GM23248 (cell line): ENCODE measurements at regions not wholly inside any gene's neighbourhood (a gene's known extent, or its start where the extent isn't known, plus 50 kb on each side); places are given as distances from the start of the nearest gene placed in this dataset.

Source experiments
- DNase-seq: peaks from one replicate; pipeline ENCODE4 v3.0.0-alpha.2; 2015
- H2AFZ ChIP-seq: fragments of 200-600 bp; sonication (generic); 2 replicates; pipeline ENCODE4 v1.6.1; 2016; ENCODE audit warnings: antibody characterized with exemption
- H3F3A ChIP-seq: fragments of 200-600 bp; sonication (generic); 2 replicates; pipeline ENCODE4 v1.6.1; 2016; ENCODE audit warnings: mild to moderate bottlenecking, antibody characterized with exemption, mixed run types; ENCODE audit not compliant: insufficient read depth
- H3K27ac ChIP-seq: fragments of 200-600 bp; sonication (generic); 2 replicates; pipeline ENCODE4 v1.5.1; 2016; ENCODE audit warnings: mild to moderate bottlenecking
- H3K27me3 ChIP-seq: fragments of 200-600 bp; sonication (generic); replicated peaks from 2 replicates; pipeline ENCODE4 v1.6.1; 2016; ENCODE audit warnings: mild to moderate bottlenecking; ENCODE audit not compliant: insufficient read depth
- H3K36me3 ChIP-seq: fragments of 200-600 bp; sonication (generic); 2 replicates; pipeline ENCODE4 v1.6.1; 2016; ENCODE audit warnings: low read depth, mild to moderate bottlenecking
- H3K4me1 ChIP-seq: fragments of 200-600 bp; sonication (generic); 2 replicates; pipeline ENCODE4 v1.6.1; 2016; ENCODE audit warnings: mild to moderate bottlenecking; ENCODE audit not compliant: insufficient read depth
- H3K4me2 ChIP-seq: fragments of 200-600 bp; sonication (generic); one replicate; pipeline ENCODE4 v1.6.1; 2016; ENCODE audit warnings: mild to moderate bottlenecking; ENCODE audit not compliant: unreplicated experiment
- H3K4me3 ChIP-seq: fragments of 200-600 bp; sonication (generic); 2 replicates; pipeline ENCODE4 v1.5.1; 2016; ENCODE audit warnings: mild to moderate bottlenecking
- H3K79me2 ChIP-seq: fragments of 200-600 bp; sonication (generic); 2 replicates; pipeline ENCODE4 v1.6.1; 2016; ENCODE audit warnings: mild to moderate bottlenecking; ENCODE audit not compliant: insufficient read depth
- H3K9ac ChIP-seq: fragments of 200-600 bp; sonication (generic); 2 replicates; pipeline ENCODE4 v1.6.1; 2016; ENCODE audit warnings: mild to moderate bottlenecking
- H3K9me2 ChIP-seq: fragments of 200-600 bp; sonication (generic); 2 replicates; pipeline ENCODE4 v1.6.1; 2016; ENCODE audit warnings: mixed run types, mild to moderate bottlenecking, moderate library complexity; ENCODE audit not compliant: insufficient read depth
- H3K9me3 ChIP-seq: fragments of 200-600 bp; sonication (generic); one replicate; pipeline ENCODE4 v1.6.1; 2017; ENCODE audit warnings: low read depth
- H4K20me1 ChIP-seq: fragments of 200-600 bp; sonication (generic); 2 replicates; pipeline ENCODE4 v1.6.0; 2016; ENCODE audit not compliant: insufficient read depth
- EZH2 ChIP-seq: fragments of 200-600 bp; sonication (generic); IDR thresholded peaks from 2 replicates; pipeline ENCODE4 v1.6.1; 2018; ENCODE audit warnings: antibody characterized with exemption, mild to moderate bottlenecking; ENCODE audit not compliant: insufficient read depth, poor library complexity, severe bottlenecking
- EZH2phosphoT487 ChIP-seq: fragments of 200-600 bp; sonication (generic); IDR thresholded peaks from 2 replicates; pipeline ENCODE4 v1.6.1; 2018; ENCODE audit warnings: antibody characterized with exemption, moderate library complexity, mild to moderate bottlenecking, low read depth; ENCODE audit not compliant: insufficient read depth
- WGBS, 2 experiments: methylation state at CpG; one replicate each; pipeline ENCODE4 v1.1.6; 2015 to 2017; ENCODE audit warnings: low lambda C conversion rate in 2 of 2, low coverage in 1 of 2; ENCODE audit errors: missing lambda C conversion rate in 2 of 2; 5-methylcytosine and 5-hydroxymethylcytosine counted together
- in situ Hi-C: fragments of 300-500 bp; cut with MboI; formaldehyde crosslinking; loops from 2 replicates; pipeline ENCODE4 v1.15.0; 2020

GRCh38 chr11:69352166-69352565, 58.2 kb downstream of the MYEOV start:
- H3F3A ChIP-seq: peaks cover 26% of the 10 kb centered on the region
- TF ChIP-seq EZH2 (no peak), EZH2phosphoT487 (no peak)
- 40 to 58% methylated on average over 2 of the region's 2 CpGs for WGBS, 2 experiments
- DNase-seq: peak; percentile 27
- H3K9ac ChIP-seq: peak overlapping the region; percentile 15; the same call in 1 of the 2 replicates
- no peaks in the 10 kb centered on the region for H3K9me3 ChIP-seq
- peak overlapping the region; percentile 11 for H3K4me2 ChIP-seq
- in situ Hi-C loops: no loop called here
- H2AFZ ChIP-seq: no peak overlapping the region
- no peaks in the 10 kb centered on the region for H4K20me1 ChIP-seq
- H3K4me1 ChIP-seq: peaks cover 41% of the 10 kb centered on the region
- no peaks in the 10 kb centered on the region for H3K36me3 ChIP-seq
- H3K79me2 ChIP-seq: no peaks in the 10 kb centered on the region
- H3K9me2 ChIP-seq: no peaks in the 10 kb centered on the region
- H3K27ac ChIP-seq: peak overlapping the region; percentile 75
- no peak overlapping the region for H3K4me3 ChIP-seq
- no peaks in the 10 kb centered on the region for H3K27me3 ChIP-seq

- peak overlapping the region; percentile 11 for H3K4me2 ChIP-seq
- no peaks in the 10 kb centered on the region for H3K9me3 ChIP-seq
- H3K27me3 ChIP-seq: no peaks in the 10 kb centered on the region
- in situ Hi-C loops: no loop called here
- WGBS, 2 experiments: 0% methylated on average over 2 of the region's 2 CpGs
- no peak overlapping the region for H3K4me3 ChIP-seq
- peaks cover 26% of the 10 kb centered on the region for H3F3A ChIP-seq
- H4K20me1 ChIP-seq: no peaks in the 10 kb centered on the region
- peaks cover 41% of the 10 kb centered on the region for H3K4me1 ChIP-seq
- H2AFZ ChIP-seq: no peak overlapping the region
- H3K9me2 ChIP-seq: no peaks in the 10 kb centered on the region
- peak overlapping the region; percentile 75 for H3K27ac ChIP-seq
- no peaks in the 10 kb centered on the region for H3K36me3 ChIP-seq
- no peaks in the 10 kb centered on the region for H3K79me2 ChIP-seq
- H3K9ac ChIP-seq: peak overlapping the region; percentile 36
- TF ChIP-seq EZH2: no peak
- no peak for TF ChIP-seq EZH2phosphoT487
- DNase-seq: peak; percentile 95
Measured at GRCh38 chr11:69352715-69353319, 58.9 kb downstream of the MYEOV start.

GRCh38 chr11:69353696-69354544, 60.0 kb downstream of the MYEOV start:
- Histone ChIP-seq H2AFZ (no peak overlapping the region), H3K9me2 (no peaks in the 10 kb centered on the region), H3K4me1 (peaks cover 41% of the 10 kb centered on the region), H3K27me3 (no peaks in the 10 kb centered on the region), H3F3A (peaks cover 26% of the 10 kb centered on the region), H3K9me3 (no peaks in the 10 kb centered on the region), H3K79me2 (no peaks in the 10 kb centered on the region), H3K4me3 (no peak overlapping the region), H3K36me3 (no peaks in the 10 kb centered on the region), H3K27ac (peak overlapping the region; percentile 75; the same call in 1 of the 2 replicates), H3K4me2 (no peak overlapping the region), H3K9ac (0 out of 2 replicates have a peak overlapping the region, but pooled peaks have one; percentile 36), H4K20me1 (no peaks in the 10 kb centered on the region)
- no peak for DNase-seq
- WGBS, 2 experiments: 87 to 94% methylated on average over 18 to 19 of the region's 20 CpGs
- TF ChIP-seq EZH2 (no peak), EZH2phosphoT487 (no peak)
- in situ Hi-C loops: no loop called here

- no peak overlapping the region for H3K27ac ChIP-seq
- no peaks in the 10 kb centered on the region for H3K27me3 ChIP-seq
- no peak overlapping the region for H2AFZ ChIP-seq
- no peak for TF ChIP-seq EZH2
- no peak for TF ChIP-seq EZH2phosphoT487
- no peak overlapping the region for H3K4me2 ChIP-seq
- H4K20me1 ChIP-seq: no peaks in the 10 kb centered on the region
- H3F3A ChIP-seq: peaks cover 26% of the 10 kb centered on the region
- WGBS, 2 experiments: 94 to 98% methylated on average over 2 of the region's 2 CpGs
- no peaks in the 10 kb centered on the region for H3K9me3 ChIP-seq
- in situ Hi-C loops: no loop called here
- no peaks in the 10 kb centered on the region for H3K9me2 ChIP-seq
- H3K4me3 ChIP-seq: no peak overlapping the region
- H3K9ac ChIP-seq: no peak overlapping the region
- H3K36me3 ChIP-seq: no peaks in the 10 kb centered on the region
- H3K79me2 ChIP-seq: no peaks in the 10 kb centered on the region
- H3K4me1 ChIP-seq: peaks cover 40% of the 10 kb centered on the region
- DNase-seq: no peak
Measured at GRCh38 chr11:69354545-69354897, 60.6 kb downstream of the MYEOV start.
